ENCODE measurements at regions not wholly inside any gene's neighbourhood (a gene's known extent, or its start where the extent isn't known, plus 50 kb on each side); places are given as distances from the start of the nearest gene placed in this dataset.
"Not testable (repeated sequence)": the region's sequence is repeated elsewhere in the genome, so short reads cannot be mapped to it uniquely, and the experiment has no call there.

GRCh38 chr21:9769718-9770690 is 751.4 kb upstream of the TPTE start:
- TF ChIP-seq POLR2A (IDR thresholded peaks at IDR 0.05; ENCODE audit: low read length); GATA1 (IDR thresholded peaks at IDR 0.05; ENCODE audit: low read depth, low read length): not testable (repeated sequence)
